Fibroblast of villous mesenchyme (primary cell): ENCODE measurements at regions not wholly inside any gene's neighbourhood (a gene's known extent, or its start where the extent isn't known, plus 50 kb on each side); places are given as distances from the start of the nearest gene placed in this dataset.
A peak's percentile ranks its signal among the peaks of the same experiment; 100 is the strongest.

Source experiments
- DNase-seq: peaks from one replicate; pipeline ENCODE4 v3.0.0-alpha.2; 2010; ENCODE audit warnings: low read depth
- H3K4me3 ChIP-seq: 2 replicates; pipeline ENCODE4 v1.5.1; 2011; ENCODE audit warnings: low read depth, mild to moderate bottlenecking, low read length
- CTCF ChIP-seq: IDR thresholded peaks from 2 replicates; pipeline ENCODE4 v1.5.1; 2012; ENCODE audit warnings: low read depth, mild to moderate bottlenecking, low read length; ENCODE audit not compliant: insufficient read depth

DNA sequence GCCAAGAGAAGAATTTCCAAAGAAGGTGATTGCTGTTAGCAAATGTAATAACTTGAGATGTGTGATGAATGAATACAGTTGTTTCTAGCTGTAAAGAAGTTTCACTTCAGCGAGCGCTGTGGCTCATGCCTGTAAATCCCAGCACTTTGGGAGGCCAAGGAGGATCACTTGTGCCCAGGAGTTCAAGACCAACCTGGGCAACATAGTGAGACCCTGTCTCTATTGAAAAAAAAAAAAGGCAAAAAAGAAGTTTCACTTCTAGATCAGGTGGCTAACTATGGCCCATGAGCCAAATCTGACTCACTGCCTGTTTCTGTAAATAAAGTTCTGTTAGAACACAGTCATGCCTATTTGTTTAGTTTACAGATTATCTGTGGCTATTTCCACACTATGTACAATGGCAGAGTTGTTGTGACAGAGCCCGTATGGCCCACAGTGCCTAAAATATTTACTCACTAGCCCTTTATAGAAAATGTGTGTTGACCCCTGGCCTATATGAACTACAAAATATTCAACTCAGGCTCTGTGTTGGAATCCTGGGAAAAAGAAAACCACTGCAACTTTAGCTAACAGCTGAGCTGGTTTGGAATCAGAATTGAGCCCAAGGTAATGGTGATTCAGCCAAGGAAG lies 54.1 kb upstream of the PRPS1 start:
- no peak for TF ChIP-seq CTCF
- no peak overlapping the region for H3K4me3 ChIP-seq
- peak; percentile 87 for DNase-seq

GRCh38 chrX:107574711-107575110 lies 53.6 kb upstream of the PRPS1 start:
- no peak overlapping the region for H3K4me3 ChIP-seq
- TF ChIP-seq CTCF, result no peak
- peak; percentile 71 for DNase-seq

GRCh38 chrX:107576392-107576791 lies 51.9 kb upstream of the PRPS1 start:
- no peak overlapping the region for H3K4me3 ChIP-seq

GRCh38 chrX:107576841-107577240 lies 51.5 kb upstream of the PRPS1 start:
- TF ChIP-seq CTCF, result no peak
- no peak for DNase-seq
- no peak overlapping the region for H3K4me3 ChIP-seq

More at GRCh38 chrX:107576392-107576791, 51.9 kb upstream of the PRPS1 start:
- TF ChIP-seq CTCF, result no peak
- no peak for DNase-seq

GRCh38 chrX:107577933-107578332 lies 50.4 kb upstream of the PRPS1 start:
- DNase-seq, result no peak
- H3K4me3 ChIP-seq, result no peak overlapping the region

More at GRCh38 chrX:107577933-107578332, 50.4 kb upstream of the PRPS1 start:
- no peak for TF ChIP-seq CTCF
